NCI-H82 treated with DMSO at 0.1 percent for 48 hours (cell line): ENCODE measurements at regions not wholly inside any gene's neighbourhood (a gene's known extent, or its start where the extent isn't known, plus 50 kb on each side); places are given as distances from the start of the nearest gene placed in this dataset.

Experiments
- DNase-seq: peaks from one replicate; lab custom pipeline; 2025; ENCODE audit not compliant: unreplicated experiment; lab: John Stamatoyannopoulos, UW

GRCh38 chr6:82629921-82630320 is 266.3 kb downstream of the TPBG start:
- no peak for DNase-seq

- no peak for DNase-seq
Measured at GRCh38 chr6:82641677-82642076, 278.1 kb downstream of the TPBG start.

- no peak for DNase-seq
Measured at GRCh38 chr6:82645536-82646230, 282.1 kb downstream of the TPBG start.

GRCh38 chr6:82646231-82646615 is 282.6 kb downstream of the TPBG start:
- no peak for DNase-seq

GRCh38 chr6:82651845-82652335 is 288.3 kb downstream of the TPBG start:
- DNase-seq = no peak

- no peak for DNase-seq
Measured at GRCh38 chr6:82679232-82679631, 315.6 kb downstream of the TPBG start.

GRCh38 chr6:82680192-82680591 is 316.6 kb downstream of the TPBG start:
- DNase-seq = no peak

GRCh38 chr6:82681119-82681714 is 317.6 kb downstream of the TPBG start:
- DNase-seq = no peak

- DNase-seq = no peak
Measured at GRCh38 chr6:82686719-82687118, 323.1 kb downstream of the TPBG start.

GRCh38 chr6:82687855-82688254 is 324.2 kb downstream of the TPBG start:
- no peak for DNase-seq

GRCh38 chr6:82690283-82690682 is 326.7 kb downstream of the TPBG start:
- DNase-seq = no peak

- DNase-seq = no peak
Measured at GRCh38 chr6:82691997-82692396, 328.4 kb downstream of the TPBG start.

GRCh38 chr6:82693094-82693493 is 329.5 kb downstream of the TPBG start:
- DNase-seq = no peak

- no peak for DNase-seq
Measured at GRCh38 chr6:82701341-82701740, 337.7 kb downstream of the TPBG start.

- no peak for DNase-seq
Measured at GRCh38 chr6:82702574-82702973, 339.0 kb downstream of the TPBG start.

- DNase-seq = no peak
Measured at GRCh38 chr6:82703230-82703629, 339.6 kb downstream of the TPBG start.

GRCh38 chr6:82704045-82704444 is 340.4 kb downstream of the TPBG start:
- no peak for DNase-seq

- no peak for DNase-seq
Measured at GRCh38 chr6:82705579-82705978, 342.0 kb downstream of the TPBG start.

GRCh38 chr6:82711105-82711827 is 347.6 kb downstream of the TPBG start:
- no peak for DNase-seq

GRCh38 chr6:82711971-82712370 is 348.4 kb downstream of the TPBG start:
- no peak for DNase-seq

- no peak for DNase-seq
Measured at GRCh38 chr6:82712389-82712788, 348.8 kb downstream of the TPBG start.

- DNase-seq = no peak
Measured at GRCh38 chr6:82712826-82713225, 349.2 kb downstream of the TPBG start.
